HepG2 (cell line): ENCODE measurements at regions not wholly inside any gene's neighbourhood (a gene's known extent, or its start where the extent isn't known, plus 50 kb on each side); places are given as distances from the start of the nearest gene placed in this dataset.

Experiments used
- ATAC-seq: fragments of 200-7000 bp; cut with Tn5 transposase; 3 replicates; pipeline ENCODE4 v1.9.1; 2020; ENCODE audit warnings: mild to moderate bottlenecking, moderate library complexity
- BruUV-seq: library from RNA; stranded (reverse); fragments of 400-500 nt; replicated peaks from 2 replicates; lab custom pipeline; 2021; lab: Mats Ljungman, UMichigan
- CTCF ChIA-PET: fragments of 300-600 bp; formaldehyde crosslinking; extraction: SDS; loops from one replicate; lab custom pipeline; 2021; ENCODE audit warnings: low total read pairs, inconsistent platforms, low intra/inter-chr PET ratio; lab: Yijun Ruan, JAX
- POLR2A ChIA-PET: fragments of 350-600 bp; sonication (Branson Sonifier 250); formaldehyde crosslinking; loops from one replicate; lab custom pipeline; 2020; ENCODE audit warnings: antibody characterized with exemption, inconsistent platforms; lab: Yijun Ruan, JAX
- DNase-seq: peaks from one replicate; pipeline ENCODE4 v3.0.0-alpha.2; 2015; ENCODE audit warnings: low spot score
- FAIRE-seq: peaks from 3 replicates; lab custom pipeline; 2011; peaks lifted over from hg19 to GRCh38; lab: Jason Lieb, UNC
- H2AFZ ChIP-seq: one replicate; pipeline ENCODE4 v1.6.1; 2011; ENCODE audit warnings: low read length, inconsistent platforms
- H3K27ac ChIP-seq: fragments of 300-600 bp; 3 replicates; pipeline ENCODE4 v1.8.0; 2011; ENCODE audit warnings: mixed run types, mild to moderate bottlenecking, mixed read lengths, low read length, inconsistent platforms; ENCODE audit not compliant: insufficient read depth; ENCODE audit errors: extremely low read length
- H3K27me3 ChIP-seq, 2 experiments: fragments of 200-600 bp in 1 of 2; 2 replicates in 1 of 2; 3 replicates in 1 of 2; pipeline versions ENCODE4 v1.6.0 to v1.8.0; 2011; ENCODE audit warnings: low read length in 2 of 2, mild to moderate bottlenecking in 2 of 2, moderate library complexity in 2 of 2, inconsistent platforms in 1 of 2; ENCODE audit not compliant: insufficient read depth in 2 of 2, control insufficient read depth in 1 of 2
- H3K36me3 ChIP-seq, 2 experiments: fragments of 200-600 bp in 1 of 2; replicated peaks in 1 of 2; 2 replicates in 1 of 2; 3 replicates in 1 of 2; pipeline versions ENCODE4 v1.5.1 to v1.8.0; 2011; ENCODE audit warnings: low read length in 2 of 2, inconsistent platforms in 1 of 2; ENCODE audit not compliant: insufficient read depth in 2 of 2, control insufficient read depth in 1 of 2
- H3K4me1 ChIP-seq: 2 replicates; pipeline ENCODE4 v1.5.1; 2012; ENCODE audit warnings: low read length, inconsistent platforms; ENCODE audit not compliant: insufficient read depth
- H3K4me2 ChIP-seq: 2 replicates; pipeline ENCODE4 v1.6.0; 2011; ENCODE audit warnings: low read depth, low read length, inconsistent platforms
- H3K4me3 ChIP-seq, 3 experiments: fragments of 200-600 bp in 1 of 3; sonication (generic), shearing (Covaris generic) in 1 of 3; replicated peaks in 1 of 3; 2 replicates each; pipeline ENCODE4 v1.5.1; 2011 to 2016; ENCODE audit warnings: low read length in 3 of 3, inconsistent platforms in 2 of 3, low read depth in 2 of 3, mild to moderate bottlenecking in 2 of 3, control low read depth in 1 of 3, mixed read lengths in 1 of 3; ENCODE audit not compliant: insufficient read depth in 1 of 3
- H3K79me2 ChIP-seq: one replicate; pipeline ENCODE4 v1.6.1; 2011; ENCODE audit warnings: low read length, inconsistent platforms; ENCODE audit not compliant: insufficient read depth
- H3K9ac ChIP-seq: 2 replicates; pipeline ENCODE4 v1.6.0; 2011; ENCODE audit warnings: mild to moderate bottlenecking, low read depth, low read length, inconsistent platforms; ENCODE audit not compliant: insufficient read depth
- H3K9me3 ChIP-seq: 2 replicates; pipeline ENCODE4 v1.5.1; 2012; ENCODE audit warnings: mild to moderate bottlenecking, low read length
- H4K20me1 ChIP-seq: 2 replicates; pipeline ENCODE4 v1.6.0; 2011; ENCODE audit warnings: inconsistent platforms, mild to moderate bottlenecking, low read length, moderate library complexity; ENCODE audit not compliant: insufficient read depth
- RCOR2 ChIP-seq: IDR thresholded peaks from 2 replicates; pipeline ENCODE4 v1.6.1; 2016; ENCODE audit warnings: missing biosample characterization, missing genetic modification reagents
- SP4 ChIP-seq: sonication (generic); formaldehyde crosslinking; IDR thresholded peaks from 2 replicates; pipeline ENCODE4 v1.8.1; 2023; ENCODE audit warnings: mild to moderate bottlenecking, missing genetic modification reagents
- ZNF383 ChIP-seq: sonication (generic); formaldehyde crosslinking; IDR thresholded peaks from 2 replicates; pipeline ENCODE4 v1.4.0; 2020; ENCODE audit warnings: missing genetic modification reagents, mild to moderate bottlenecking, borderline replicate concordance
- in situ Hi-C: cut with HindIII; loops from 2 replicates; pipeline ENCODE4 v1.10.0; 2017; ENCODE audit warnings: low pct_unique_long_range_greater_than_20kb; ENCODE audit not compliant: extremely low pct_ligation_motif_present
- intact Hi-C: fragments of 100-400 bp; cut with micrococcal nuclease; formaldehyde crosslinking; loops from one replicate; pipeline ENCODE4 v1.10.0; 2022; ENCODE audit not compliant: unreplicated experiment
- TF ChIP-seq, protein P1 (sequence below): sonication (generic); formaldehyde crosslinking; IDR thresholded peaks from 2 replicates; pipeline ENCODE4 v1.5.1; 2020; ENCODE audit warnings: mild to moderate bottlenecking, missing genetic modification reagents, moderate library complexity
- TF ChIP-seq, protein P2 (sequence below): sonication (generic); formaldehyde crosslinking; IDR thresholded peaks from 2 replicates; pipeline ENCODE4 v1.8.0; 2022; ENCODE audit warnings: mild to moderate bottlenecking, missing genetic modification reagents
- TF ChIP-seq, protein P3 (sequence below): sonication (generic); formaldehyde crosslinking; IDR thresholded peaks from 2 replicates; pipeline ENCODE4 v1.4.0; 2020; ENCODE audit warnings: missing genetic modification reagents

DNA sequence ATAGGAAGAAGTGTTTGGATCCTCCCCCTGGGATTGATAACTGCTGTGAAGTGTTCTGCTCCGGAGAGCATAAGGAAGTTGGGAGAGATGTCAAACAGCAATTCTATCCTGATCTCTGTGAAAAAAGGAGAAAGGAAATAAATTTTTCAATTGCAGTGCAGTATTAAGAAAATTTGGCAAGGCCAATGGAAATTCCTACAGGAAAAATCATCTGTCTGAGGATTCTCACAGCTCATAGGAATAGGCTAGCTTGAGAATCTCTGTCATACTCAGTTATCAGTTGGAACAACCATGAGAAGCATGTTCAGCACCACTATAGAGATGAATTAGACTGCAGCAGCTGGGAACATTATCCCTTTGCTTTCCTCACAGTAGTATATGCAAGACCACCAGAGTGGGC, 1238.9 kb upstream of the MIR17HG start (continued):
- TF ChIP-seq, protein P1, sequence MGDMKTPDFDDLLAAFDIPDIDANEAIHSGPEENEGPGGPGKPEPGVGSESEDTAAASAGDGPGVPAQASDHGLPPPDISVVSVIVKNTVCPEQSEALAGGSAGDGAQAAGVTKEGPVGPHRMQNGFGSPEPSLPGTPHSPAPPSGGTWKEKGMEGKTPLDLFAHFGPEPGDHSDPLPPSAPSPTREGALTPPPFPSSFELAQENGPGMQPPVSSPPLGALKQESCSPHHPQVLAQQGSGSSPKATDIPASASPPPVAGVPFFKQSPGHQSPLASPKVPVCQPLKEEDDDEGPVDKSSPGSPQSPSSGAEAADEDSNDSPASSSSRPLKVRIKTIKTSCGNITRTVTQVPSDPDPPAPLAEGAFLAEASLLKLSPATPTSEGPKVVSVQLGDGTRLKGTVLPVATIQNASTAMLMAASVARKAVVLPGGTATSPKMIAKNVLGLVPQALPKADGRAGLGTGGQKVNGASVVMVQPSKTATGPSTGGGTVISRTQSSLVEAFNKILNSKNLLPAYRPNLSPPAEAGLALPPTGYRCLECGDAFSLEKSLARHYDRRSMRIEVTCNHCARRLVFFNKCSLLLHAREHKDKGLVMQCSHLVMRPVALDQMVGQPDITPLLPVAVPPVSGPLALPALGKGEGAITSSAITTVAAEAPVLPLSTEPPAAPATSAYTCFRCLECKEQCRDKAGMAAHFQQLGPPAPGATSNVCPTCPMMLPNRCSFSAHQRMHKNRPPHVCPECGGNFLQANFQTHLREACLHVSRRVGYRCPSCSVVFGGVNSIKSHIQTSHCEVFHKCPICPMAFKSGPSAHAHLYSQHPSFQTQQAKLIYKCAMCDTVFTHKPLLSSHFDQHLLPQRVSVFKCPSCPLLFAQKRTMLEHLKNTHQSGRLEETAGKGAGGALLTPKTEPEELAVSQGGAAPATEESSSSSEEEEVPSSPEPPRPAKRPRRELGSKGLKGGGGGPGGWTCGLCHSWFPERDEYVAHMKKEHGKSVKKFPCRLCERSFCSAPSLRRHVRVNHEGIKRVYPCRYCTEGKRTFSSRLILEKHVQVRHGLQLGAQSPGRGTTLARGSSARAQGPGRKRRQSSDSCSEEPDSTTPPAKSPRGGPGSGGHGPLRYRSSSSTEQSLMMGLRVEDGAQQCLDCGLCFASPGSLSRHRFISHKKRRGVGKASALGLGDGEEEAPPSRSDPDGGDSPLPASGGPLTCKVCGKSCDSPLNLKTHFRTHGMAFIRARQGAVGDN (CRISPR knock-in tag): no peak
- TF ChIP-seq, protein P2, sequence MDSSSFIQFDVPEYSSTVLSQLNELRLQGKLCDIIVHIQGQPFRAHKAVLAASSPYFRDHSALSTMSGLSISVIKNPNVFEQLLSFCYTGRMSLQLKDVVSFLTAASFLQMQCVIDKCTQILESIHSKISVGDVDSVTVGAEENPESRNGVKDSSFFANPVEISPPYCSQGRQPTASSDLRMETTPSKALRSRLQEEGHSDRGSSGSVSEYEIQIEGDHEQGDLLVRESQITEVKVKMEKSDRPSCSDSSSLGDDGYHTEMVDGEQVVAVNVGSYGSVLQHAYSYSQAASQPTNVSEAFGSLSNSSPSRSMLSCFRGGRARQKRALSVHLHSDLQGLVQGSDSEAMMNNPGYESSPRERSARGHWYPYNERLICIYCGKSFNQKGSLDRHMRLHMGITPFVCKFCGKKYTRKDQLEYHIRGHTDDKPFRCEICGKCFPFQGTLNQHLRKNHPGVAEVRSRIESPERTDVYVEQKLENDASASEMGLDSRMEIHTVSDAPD (CRISPR knock-in tag): no peak

DNA sequence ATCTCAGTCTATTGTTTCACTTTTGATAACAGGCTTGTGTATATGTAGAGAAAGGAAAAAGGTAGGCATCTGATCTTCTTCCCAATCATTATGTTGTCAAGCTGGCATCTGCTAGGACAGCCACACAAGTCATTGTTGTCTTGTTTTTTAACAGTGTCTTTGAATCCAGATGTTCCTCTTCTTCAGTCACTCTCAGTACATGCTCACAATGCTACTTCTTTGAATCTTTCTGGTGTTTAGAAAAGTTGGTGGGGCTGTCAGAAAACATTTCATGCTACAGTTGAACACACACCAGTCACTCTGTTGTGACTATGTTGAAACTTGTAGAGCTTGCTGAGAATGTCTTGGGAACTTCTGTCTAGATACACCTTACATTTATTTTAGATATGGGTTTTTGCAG, 1231.4 kb upstream of the MIR17HG start:
- Histone ChIP-seq H3K9ac (no peak overlapping the region), H4K20me1 (no peaks in the 10 kb centered on the region), H3K27me3 (no peaks in the 10 kb centered on the region), H3K36me3 (no peaks in the 10 kb centered on the region), H3K27ac (no peak overlapping the region), H3K4me1 (no peaks in the 10 kb centered on the region), H3K4me2 (no peak overlapping the region), H3K79me2 (no peaks in the 10 kb centered on the region), H2AFZ (no peak overlapping the region), H3K4me3 (no peak overlapping the region), H3K9me3 (peaks cover 5% of the 10 kb centered on the region; the same call in 1 of the 2 replicates)
- in situ Hi-C loops: no loop called here
- ChIA-PET POLR2A (no interaction called here), CTCF (no interaction called here)
- FAIRE-seq (no peak), ATAC-seq (no peak), DNase-seq (no peak)
- BruUV-seq: no TSS peak
- intact Hi-C loops: no loop called here
- TF ChIP-seq RCOR2 (no peak), ZNF383 (CRISPR knock-in tag) (no peak), SP4 (no peak)
- TF ChIP-seq, protein P3, sequence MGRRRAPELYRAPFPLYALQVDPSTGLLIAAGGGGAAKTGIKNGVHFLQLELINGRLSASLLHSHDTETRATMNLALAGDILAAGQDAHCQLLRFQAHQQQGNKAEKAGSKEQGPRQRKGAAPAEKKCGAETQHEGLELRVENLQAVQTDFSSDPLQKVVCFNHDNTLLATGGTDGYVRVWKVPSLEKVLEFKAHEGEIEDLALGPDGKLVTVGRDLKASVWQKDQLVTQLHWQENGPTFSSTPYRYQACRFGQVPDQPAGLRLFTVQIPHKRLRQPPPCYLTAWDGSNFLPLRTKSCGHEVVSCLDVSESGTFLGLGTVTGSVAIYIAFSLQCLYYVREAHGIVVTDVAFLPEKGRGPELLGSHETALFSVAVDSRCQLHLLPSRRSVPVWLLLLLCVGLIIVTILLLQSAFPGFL (CRISPR knock-in tag): no peak
